GM21576 (cell line): ENCODE measurements at regions not wholly inside any gene's neighbourhood (a gene's known extent, or its start where the extent isn't known, plus 50 kb on each side); places are given as distances from the start of the nearest gene placed in this dataset.

Experiments
- ATAC-seq: cut with Tn5 transposase; IDR thresholded peaks from one replicate; pipeline ENCODE4 v1.9.1; 2021; ENCODE audit warnings: mild to moderate bottlenecking, moderate library complexity; ENCODE audit not compliant: unreplicated experiment

GRCh38 chr10:113455947-113456346 is 96.9 kb upstream of the HABP2 start:
- ATAC-seq = no peak

DNA sequence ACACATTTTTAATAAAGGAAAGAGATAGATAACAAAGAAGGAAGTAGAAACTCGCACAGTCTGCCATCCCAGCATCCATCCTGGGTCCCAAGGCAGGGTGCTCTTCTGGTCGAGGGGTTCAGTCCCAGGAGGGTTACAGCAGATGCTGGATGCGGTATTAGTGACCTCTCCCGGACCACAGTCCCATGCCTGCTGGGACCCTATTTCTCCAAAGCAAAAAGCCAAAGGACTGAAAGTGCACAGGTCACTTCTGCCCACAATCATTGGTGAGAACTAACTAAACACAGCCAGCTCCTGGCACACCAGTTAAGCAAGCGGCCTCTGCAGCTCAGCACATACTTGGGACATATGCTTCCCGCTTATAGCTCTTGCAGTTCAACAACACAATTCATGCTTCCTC is 96.1 kb upstream of the HABP2 start:
- ATAC-seq = no peak

DNA sequence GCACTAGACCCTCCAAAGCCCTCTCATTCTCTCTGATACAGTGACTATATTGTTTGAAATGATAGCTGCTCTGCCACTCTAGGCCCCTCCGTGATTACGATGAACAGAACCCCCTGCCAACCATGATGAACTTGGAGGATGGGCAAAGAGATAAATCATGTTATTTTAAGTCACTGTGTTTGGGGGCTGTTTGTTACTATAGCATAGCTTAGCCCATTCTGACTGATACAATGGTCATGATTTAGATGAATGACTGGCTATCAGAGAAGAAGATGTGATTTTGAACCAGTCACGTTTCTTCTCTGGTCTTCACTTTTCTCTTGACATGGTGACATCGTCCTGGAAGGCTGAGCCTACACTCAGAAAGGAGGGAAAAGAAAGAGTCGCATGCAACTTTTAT is 95.4 kb upstream of the HABP2 start:
- ATAC-seq = no peak

- no peak for ATAC-seq
Measured at GRCh38 chr10:113458451-113458850, 94.4 kb upstream of the HABP2 start.

DNA sequence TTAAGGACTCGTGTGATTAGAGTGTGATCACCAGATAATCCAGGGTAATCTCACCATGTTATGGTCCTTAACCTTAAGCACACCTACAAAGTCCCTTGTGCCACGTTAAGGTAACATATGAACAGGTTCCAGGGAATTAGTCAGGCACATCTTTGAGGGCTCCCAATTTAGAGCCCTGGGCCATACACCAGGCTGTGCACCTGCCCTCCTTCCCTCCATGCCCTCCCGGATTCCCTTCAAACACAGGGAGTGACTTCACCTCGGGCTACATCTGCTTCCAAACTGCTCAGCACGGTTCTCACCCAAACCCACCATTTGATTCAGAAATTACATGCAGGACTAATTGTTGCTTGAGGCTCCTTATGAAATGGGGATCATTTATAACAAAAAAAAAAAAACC is 93.9 kb upstream of the HABP2 start:
- ATAC-seq = no peak

GRCh38 chr10:113459626-113460280 is 93.1 kb upstream of the HABP2 start:
- ATAC-seq = no peak

DNA sequence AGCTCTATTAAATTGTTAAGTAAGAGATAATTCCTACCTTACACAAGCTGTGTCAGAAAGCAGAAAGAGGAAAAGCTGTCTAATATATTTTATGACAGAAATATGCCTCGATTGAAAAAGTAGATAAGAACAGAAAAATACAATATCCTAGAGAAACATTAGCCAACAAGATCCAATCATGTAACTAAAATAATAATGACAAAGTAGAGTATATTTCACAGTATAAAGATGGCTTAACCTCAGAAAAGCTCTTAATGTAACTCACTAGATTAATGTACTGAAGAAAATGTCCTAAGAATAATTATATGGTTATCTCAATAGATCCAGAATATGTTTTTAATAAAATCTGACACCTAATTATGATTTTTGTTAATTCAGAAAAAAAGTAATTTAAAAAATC is 89.8 kb upstream of the HABP2 start:
- no peak for ATAC-seq

DNA sequence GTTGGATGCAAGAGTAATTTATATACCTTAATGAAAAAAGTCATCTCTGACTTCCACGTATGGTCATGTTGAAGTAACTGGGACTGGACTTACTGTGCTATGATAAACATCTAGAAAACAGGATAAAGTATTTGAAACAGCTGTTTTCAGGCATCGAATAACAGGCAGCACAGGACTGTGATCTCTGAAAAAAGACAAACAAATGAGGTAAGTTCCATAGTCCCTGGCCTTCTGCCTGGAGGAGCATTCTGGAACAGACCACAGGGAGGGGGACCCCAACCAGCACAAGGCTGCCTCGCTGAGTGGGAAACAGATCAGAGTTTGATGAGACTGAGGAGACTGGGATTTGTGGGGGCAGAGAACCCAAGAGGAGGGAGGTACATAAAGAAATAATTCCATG is 89.1 kb upstream of the HABP2 start:
- ATAC-seq = no peak

DNA sequence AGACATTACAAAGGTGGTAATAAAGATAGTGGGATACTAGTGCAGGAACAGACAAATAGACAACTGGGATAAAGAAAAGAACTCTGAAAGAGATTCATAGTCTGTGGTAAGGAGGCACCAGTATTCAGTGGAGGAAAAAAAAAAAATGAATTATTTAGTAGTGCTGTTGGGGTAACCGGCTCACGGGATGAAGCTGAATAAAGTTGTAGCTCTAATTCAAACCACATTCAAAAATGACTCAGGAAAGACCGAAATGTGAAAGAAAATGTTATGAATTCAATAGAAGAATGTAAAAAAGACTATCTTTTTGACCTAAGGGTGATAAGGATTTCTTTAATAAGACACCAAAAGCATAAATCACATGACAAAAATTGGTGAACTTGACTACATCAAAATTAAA is 83.1 kb upstream of the HABP2 start:
- no peak for ATAC-seq

DNA sequence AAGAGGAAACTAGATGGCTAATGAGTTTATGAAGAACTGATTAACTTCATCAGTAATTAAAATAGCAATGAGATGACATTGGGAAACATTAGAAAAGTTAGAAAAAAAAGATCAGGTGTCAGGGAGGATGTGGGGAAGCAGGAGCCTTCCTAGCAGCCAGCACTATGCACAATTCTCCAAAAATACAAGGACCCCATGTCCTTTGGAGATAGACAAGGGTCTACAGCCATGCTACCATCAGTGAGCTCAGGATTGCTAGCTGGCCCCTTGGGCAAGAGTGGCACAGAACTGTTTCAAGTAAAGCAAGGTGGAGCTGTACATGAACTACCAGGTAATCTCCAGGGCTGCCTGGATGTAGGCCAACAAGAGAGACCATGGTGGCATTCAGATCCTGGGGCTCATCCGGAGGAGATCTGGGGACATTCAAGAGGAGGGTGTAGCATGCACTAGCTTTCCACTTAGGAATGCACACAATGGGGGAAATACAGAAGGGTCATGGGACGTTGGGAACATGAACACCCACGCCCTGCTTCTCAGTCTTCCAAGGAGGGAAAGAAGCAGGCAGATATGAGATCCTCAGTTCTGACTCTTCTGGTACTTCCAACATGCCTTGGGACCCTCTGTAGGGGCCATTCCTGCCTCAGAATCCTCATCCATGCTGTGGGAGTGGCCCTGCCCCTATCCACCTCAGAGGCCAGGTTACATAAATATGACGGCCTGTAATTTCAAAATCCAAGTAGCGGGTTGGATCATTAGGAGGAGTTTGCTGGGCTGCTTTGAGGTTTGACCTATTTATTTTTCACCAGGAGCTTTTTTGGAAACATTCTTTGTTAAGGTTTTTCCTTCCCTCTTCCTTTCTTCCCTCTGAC is 82.2 kb upstream of the HABP2 start:
- ATAC-seq = no peak

DNA sequence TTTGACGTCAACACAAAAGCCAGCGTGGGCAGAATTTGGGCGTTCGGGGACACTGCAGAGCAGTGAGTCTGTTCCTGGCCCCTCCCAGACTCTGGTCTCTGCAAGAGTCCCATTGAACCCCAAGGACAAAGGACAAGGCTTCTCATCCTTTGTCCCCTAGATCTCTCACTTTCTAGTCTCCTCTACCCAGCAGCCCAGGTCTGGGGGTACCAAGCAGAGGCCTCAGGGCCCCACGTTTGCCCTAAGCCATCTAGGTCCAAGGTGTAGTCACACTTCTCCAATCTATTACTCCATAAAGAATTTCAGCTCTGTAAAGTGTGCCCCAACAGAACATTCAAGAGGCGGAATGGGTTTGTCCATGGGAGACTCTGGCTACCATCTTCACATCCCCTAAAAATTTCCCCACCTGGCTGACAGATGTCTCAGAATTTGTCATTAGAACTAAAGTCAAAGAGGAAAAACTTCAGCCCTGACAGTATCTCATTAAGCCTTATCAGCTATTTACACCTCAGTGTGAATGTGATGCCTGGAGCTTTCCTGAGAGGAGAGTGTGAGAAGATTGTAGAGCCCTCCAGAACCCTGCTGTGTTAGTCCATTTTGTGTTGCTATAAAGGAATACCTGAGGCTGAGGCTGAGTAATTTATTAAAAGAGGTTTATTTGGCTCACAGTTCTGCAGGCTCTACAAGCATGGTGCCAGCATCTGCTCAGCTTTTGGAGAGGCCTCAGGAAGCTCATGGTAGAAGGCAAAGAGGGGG is 81.4 kb upstream of the HABP2 start:
- ATAC-seq = no peak

DNA sequence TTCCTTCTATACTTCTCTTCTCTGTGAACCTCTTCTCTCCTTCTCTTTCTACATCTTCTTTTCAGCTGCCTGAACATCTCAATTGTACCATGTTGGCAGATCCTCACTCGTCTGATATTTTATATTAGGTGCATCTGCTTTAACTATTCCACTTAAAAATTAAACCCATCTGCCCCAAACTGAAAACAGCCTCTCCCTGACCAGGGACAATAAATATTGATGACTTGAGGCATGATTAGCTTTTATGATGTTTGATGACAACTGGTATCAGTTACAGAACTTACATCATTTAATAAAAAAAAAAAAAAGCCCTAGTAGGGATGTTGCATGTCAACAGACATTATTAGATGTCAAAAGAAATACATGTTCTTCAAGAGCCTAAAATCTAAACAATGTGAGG is 79.8 kb upstream of the HABP2 start:
- ATAC-seq = no peak

GRCh38 chr10:113473851-113474250 is 79.0 kb upstream of the HABP2 start:
- ATAC-seq = no peak

DNA sequence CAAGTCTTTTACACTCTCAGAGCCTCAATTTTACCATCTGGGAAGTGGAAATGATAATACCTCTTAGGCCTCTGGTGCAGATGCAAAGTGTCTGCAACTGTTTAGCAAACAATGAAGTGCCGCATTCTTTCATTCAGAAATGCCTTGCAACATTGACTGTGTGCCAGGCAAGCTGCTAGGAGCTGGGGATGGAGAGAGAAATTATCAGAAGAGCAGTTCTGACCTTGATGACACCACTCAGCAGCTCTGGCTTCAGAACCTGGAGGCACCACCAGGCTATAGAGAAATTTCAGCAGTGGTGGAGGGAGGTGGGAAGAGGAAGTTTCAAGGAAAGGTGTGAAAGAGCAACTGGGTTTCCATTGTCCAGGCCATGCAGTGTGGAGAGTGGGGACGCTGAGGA is 78.1 kb upstream of the HABP2 start:
- ATAC-seq = no peak

DNA sequence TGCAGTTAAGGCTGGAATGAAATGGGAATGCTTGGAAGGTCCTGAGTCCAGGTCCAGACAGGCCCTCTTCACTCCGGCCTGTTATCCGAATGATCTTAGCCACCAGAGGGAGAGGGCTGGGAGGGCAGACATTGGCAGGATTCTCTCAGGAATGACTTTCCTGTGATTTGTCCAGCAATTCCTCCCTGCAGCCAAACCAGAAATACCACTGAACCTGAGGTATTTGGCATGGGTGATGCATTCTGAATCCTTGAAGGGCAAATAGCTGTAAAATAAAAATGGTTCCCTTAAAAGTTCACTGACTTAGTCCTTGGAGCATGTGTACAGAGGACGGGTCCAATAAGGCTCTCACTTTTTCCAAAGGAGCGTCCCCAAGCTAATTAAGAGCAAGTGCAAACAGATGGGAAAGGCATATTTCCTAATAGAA is 77.5 kb upstream of the HABP2 start:
- ATAC-seq = no peak

DNA sequence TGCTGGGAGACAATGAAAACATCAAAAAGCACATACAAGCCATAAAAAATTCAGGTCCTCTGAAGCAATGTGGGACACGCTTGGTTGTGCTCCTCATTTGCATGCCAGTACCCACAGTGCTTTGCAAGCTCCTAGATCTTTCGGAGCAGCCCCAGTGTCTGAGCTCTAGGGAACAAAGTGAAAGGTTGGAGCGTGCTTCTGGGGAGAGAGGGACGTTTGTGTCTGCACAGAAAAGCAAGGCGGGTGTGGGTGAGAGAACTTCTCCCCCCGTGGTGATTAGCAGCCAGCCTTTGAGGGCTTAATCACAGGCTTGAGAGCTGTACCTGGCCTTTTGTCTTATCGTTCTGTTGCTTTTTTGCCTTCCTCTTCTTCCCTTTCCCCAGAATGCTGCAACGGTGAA is 76.7 kb upstream of the HABP2 start:
- ATAC-seq = no peak

GRCh38 chr10:113476673-113477072 is 76.2 kb upstream of the HABP2 start:
- no peak for ATAC-seq

DNA sequence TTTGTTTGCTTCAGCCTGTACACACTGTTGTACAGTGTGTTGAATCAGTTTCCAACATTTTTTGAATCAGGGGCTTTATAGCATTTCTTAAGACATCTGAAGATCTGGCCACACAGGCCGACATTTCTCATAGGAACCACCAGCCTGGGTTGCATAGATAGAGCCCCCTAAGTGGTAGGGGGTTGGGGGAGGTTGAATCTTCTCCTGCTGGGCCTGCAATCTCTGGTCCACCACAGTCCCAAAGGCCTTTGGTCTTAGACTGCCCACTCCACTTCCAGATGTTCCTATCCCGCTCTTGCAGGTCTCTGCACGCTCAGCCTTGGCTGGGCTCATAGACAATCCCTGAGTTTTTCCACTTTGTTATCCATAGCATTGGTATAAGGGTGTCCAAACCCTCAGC is 75.4 kb upstream of the HABP2 start:
- no peak for ATAC-seq

DNA sequence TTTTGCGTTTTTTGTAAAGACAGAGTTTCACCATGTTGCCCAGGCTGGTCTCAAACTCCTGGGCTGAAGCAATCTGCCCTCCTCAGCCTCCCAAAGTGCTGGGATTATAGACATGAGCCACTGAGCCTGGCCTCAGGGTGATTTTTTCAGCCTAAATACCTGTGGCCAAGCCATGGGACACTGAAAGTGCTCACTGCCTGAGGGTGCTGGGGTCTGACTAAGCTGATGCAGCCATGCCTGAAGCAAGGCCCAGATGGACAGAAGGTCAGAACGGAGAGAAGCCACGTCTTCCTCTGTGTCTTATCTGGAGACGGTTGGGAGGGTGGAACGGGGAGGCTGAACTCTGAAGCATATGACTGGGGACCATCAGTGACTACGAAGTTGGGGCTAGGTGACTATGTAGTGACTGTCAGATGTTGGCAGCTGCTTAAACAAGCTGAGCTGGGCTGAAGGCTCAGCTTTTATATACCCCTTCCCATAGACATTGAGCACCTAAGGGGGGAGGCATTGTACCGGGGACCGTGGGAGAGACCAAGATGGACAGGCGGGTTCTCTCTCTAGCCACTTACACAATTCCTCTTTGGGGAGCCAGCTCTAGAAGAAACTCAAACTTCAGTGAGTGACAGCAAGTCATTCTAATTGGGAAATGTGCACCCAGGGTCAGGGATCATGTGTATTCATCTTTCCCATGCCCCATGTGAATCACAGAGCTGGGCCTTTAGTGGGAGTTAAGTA is 73.3 kb upstream of the HABP2 start:
- no peak for ATAC-seq

DNA sequence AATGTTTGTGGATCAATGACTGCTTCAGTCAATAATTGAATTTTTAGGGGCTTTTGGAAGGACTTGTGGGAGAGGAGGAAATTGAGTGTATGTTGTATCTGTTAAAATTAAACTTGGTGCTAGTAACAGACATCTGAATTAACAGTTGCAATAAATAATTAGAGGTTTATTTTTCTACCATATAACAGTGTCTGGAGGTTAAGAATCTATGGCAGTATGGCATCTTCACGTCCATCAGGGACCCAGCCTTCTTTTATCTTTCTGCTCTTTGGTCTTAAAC is 72.8 kb upstream of the HABP2 start:
- no peak for ATAC-seq

- ATAC-seq = no peak
Measured at GRCh38 chr10:113480851-113481502, 71.9 kb upstream of the HABP2 start.
